Hematopoietic multipotent progenitor cell (in vitro differentiated cells): ENCODE measurements at regions not wholly inside any gene's neighbourhood (a gene's known extent, or its start where the extent isn't known, plus 50 kb on each side); places are given as distances from the start of the nearest gene placed in this dataset.

Experiments
- DNase-seq, 3 donors: peaks; one replicate each; pipeline ENCODE4 v3.0.0-alpha.2; 2011 to 2015; ENCODE audit warnings: low read depth in 2 of 3, low spot score in 2 of 3

GRCh38 chr21:43364261-43364510, 62.7 kb downstream of the SIK1 start:
- DNase-seq = no peak

GRCh38 chr21:43363506-43364260, 63.2 kb downstream of the SIK1 start:
- DNase-seq = no peak

GRCh38 chr21:43362915-43363314, 64.0 kb downstream of the SIK1 start:
- DNase-seq = no peak

- DNase-seq = peak; percentile 70 to 95 (median 90)
Measured at GRCh38 chr21:43362321-43362791, 64.6 kb downstream of the SIK1 start.

- peak; percentile 26 to 43 (median 35) for DNase-seq
Measured at GRCh38 chr21:43361493-43362296, 65.2 kb downstream of the SIK1 start.

- DNase-seq = no peak
Measured at GRCh38 chr21:43361127-43361492, 65.8 kb downstream of the SIK1 start.

GRCh38 chr21:43360441-43361126, 66.3 kb downstream of the SIK1 start:
- DNase-seq = no peak

- DNase-seq = no peak
Measured at GRCh38 chr21:43358940-43359822, 67.8 kb downstream of the SIK1 start.

- no peak for DNase-seq
Measured at GRCh38 chr21:43357715-43358430, 69.1 kb downstream of the SIK1 start.

GRCh38 chr21:43355925-43356289, 71.0 kb downstream of the SIK1 start:
- DNase-seq = no peak

- no peak for DNase-seq
Measured at GRCh38 chr21:43355266-43355924, 71.5 kb downstream of the SIK1 start.

GRCh38 chr21:43354666-43355065, 72.3 kb downstream of the SIK1 start:
- no peak for DNase-seq

GRCh38 chr21:43354026-43354420, 72.9 kb downstream of the SIK1 start:
- no peak for DNase-seq

GRCh38 chr21:43353282-43354025, 73.5 kb downstream of the SIK1 start:
- no peak for DNase-seq

- peak in 1 of 3 donors; percentile 29 for DNase-seq
Measured at GRCh38 chr21:43352568-43353281, 74.2 kb downstream of the SIK1 start.

- DNase-seq = no peak
Measured at GRCh38 chr21:43352154-43352537, 74.8 kb downstream of the SIK1 start.

GRCh38 chr21:43351501-43352153, 75.3 kb downstream of the SIK1 start:
- no peak for DNase-seq

- no peak for DNase-seq
Measured at GRCh38 chr21:43349644-43350043, 77.3 kb downstream of the SIK1 start.
